GM12878 (cell line): ENCODE measurements at regions not wholly inside any gene's neighbourhood (a gene's known extent, or its start where the extent isn't known, plus 50 kb on each side); places are given as distances from the start of the nearest gene placed in this dataset.

ENCODE experiments used
- ATAC-seq: fragments of 200-7000 bp; cut with Tn5 transposase; 3 replicates; pipeline ENCODE4 v1.9.1; 2020; ENCODE audit warnings: mild to moderate bottlenecking, moderate library complexity
- BruUV-seq: library from RNA; stranded (reverse); fragments of 400-500 nt; replicated peaks from 2 replicates; lab custom pipeline; 2021; lab: Mats Ljungman, UMichigan
- CTCF ChIA-PET: fragments of 300-600 bp; sonication (Branson Sonifier 250); formaldehyde crosslinking; extraction: SDS; loops from one replicate; lab custom pipeline; 2021; ENCODE audit warnings: inconsistent platforms; lab: Yijun Ruan, JAX
- POLR2A ChIA-PET: fragments of 350-600 bp; formaldehyde crosslinking; extraction: SDS; loops from one replicate; lab custom pipeline; 2021; ENCODE audit warnings: inconsistent platforms; lab: Charles Lee
- RAD21 ChIA-PET: fragments of 300-600 bp; sonication (Branson Sonifier 250); formaldehyde crosslinking; loops from one replicate; lab custom pipeline; 2023; ENCODE audit warnings: antibody characterized with exemption; ENCODE audit not compliant: unreplicated experiment; lab: Charles Lee
- SMC1A ChIA-PET: fragments of 300-600 bp; sonication (Branson Sonifier 250); formaldehyde crosslinking; loops from one replicate; lab custom pipeline; 2023; ENCODE audit not compliant: unreplicated experiment, uncharacterized antibody; lab: Charles Lee
- DNase-seq: peaks from one replicate; pipeline ENCODE4 v3.0.0-alpha.2; 2011; ENCODE audit warnings: low read depth, low spot score
- FAIRE-seq: peaks from 3 replicates; lab custom pipeline; 2011; peaks lifted over from hg19 to GRCh38; lab: Jason Lieb, UNC
- H2AFZ ChIP-seq: 2 replicates; pipeline ENCODE4 v1.6.0; 2011; ENCODE audit warnings: low read depth, low read length, control low read depth; ENCODE audit not compliant: control insufficient read depth
- H3K27ac ChIP-seq: 2 replicates; pipeline ENCODE4 v1.5.1; 2011; ENCODE audit warnings: control low read depth; ENCODE audit not compliant: control insufficient read depth, insufficient read depth
- H3K27me3 ChIP-seq, 2 experiments: replicated peaks in 1 of 2; 2 replicates each; pipeline versions ENCODE4 v1.6.0 to v1.6.1; 2011; ENCODE audit warnings: low read length in 1 of 2; ENCODE audit not compliant: control insufficient read depth in 2 of 2, insufficient read depth in 2 of 2
- H3K36me3 ChIP-seq, 2 experiments: 2 replicates each; pipeline ENCODE4 v1.5.1; 2011; ENCODE audit warnings: low read length in 1 of 2; ENCODE audit not compliant: control insufficient read depth in 2 of 2, insufficient read depth in 2 of 2
- H3K4me1 ChIP-seq: 2 replicates; pipeline ENCODE4 v1.6.1; 2011; ENCODE audit warnings: mild to moderate bottlenecking, low read length, moderate library complexity, mixed read lengths; ENCODE audit not compliant: control insufficient read depth, insufficient read depth
- H3K4me2 ChIP-seq: 2 replicates; pipeline ENCODE4 v1.6.0; 2011; ENCODE audit warnings: control low read depth; ENCODE audit not compliant: control insufficient read depth, insufficient read depth
- H3K4me3 ChIP-seq: fragments of 200-600 bp; sonication (generic); 2 replicates; pipeline ENCODE4 v1.5.1; 2016
- H3K79me2 ChIP-seq: 2 replicates; pipeline ENCODE4 v1.6.0; 2011; ENCODE audit warnings: low read length; ENCODE audit not compliant: control insufficient read depth, insufficient read depth
- H3K9ac ChIP-seq: 2 replicates; pipeline ENCODE4 v1.8.0; 2011; ENCODE audit warnings: low read length, control low read depth, mixed read lengths; ENCODE audit not compliant: control insufficient read depth, insufficient read depth
- H3K9me3 ChIP-seq: replicated peaks from 3 replicates; pipeline ENCODE4 v1.5.1; 2011; ENCODE audit warnings: mild to moderate bottlenecking, low read length; ENCODE audit not compliant: control insufficient read depth, insufficient read depth
- H4K20me1 ChIP-seq: 2 replicates; pipeline ENCODE4 v1.6.0; 2011; ENCODE audit not compliant: control insufficient read depth, insufficient read depth
- ASH2L ChIP-seq: fragments of 300-600, 200-600 bp; sonication (generic); IDR thresholded peaks from 2 replicates; pipeline ENCODE4 v1.6.1; 2017; ENCODE audit warnings: low read depth, mild to moderate bottlenecking, borderline replicate concordance
- BCL11A ChIP-seq: IDR thresholded peaks from 2 replicates; pipeline ENCODE4 v1.6.1; 2011; ENCODE audit warnings: low read depth, low read length
- CEBPB ChIP-seq, 2 experiments: fragments of 150-350 bp in 1 of 2; IDR thresholded peaks; 2 replicates each; pipeline ENCODE4 v1.6.1; 2012 to 2014; ENCODE audit warnings: low read depth in 2 of 2, low read length in 2 of 2, borderline replicate concordance in 1 of 2, inconsistent platforms in 1 of 2
- GABPA ChIP-seq: IDR thresholded peaks from 2 replicates; pipeline ENCODE4 v1.6.1; 2014; ENCODE audit warnings: antibody characterized with exemption, low read depth, mild to moderate bottlenecking, inconsistent platforms
- JUND ChIP-seq: IDR thresholded peaks from 2 replicates; pipeline ENCODE4 v1.6.1; 2012; ENCODE audit warnings: low read depth, mild to moderate bottlenecking, low read length, improper control_type of control experiment, moderate library complexity
- MYB ChIP-seq: fragments of 150-350 bp; IDR thresholded peaks from 2 replicates; pipeline ENCODE4 v1.6.1; 2014; ENCODE audit warnings: mild to moderate bottlenecking, low read depth, low read length, borderline replicate concordance
- NFYB ChIP-seq: IDR thresholded peaks from 2 replicates; pipeline ENCODE4 v1.6.1; 2011; ENCODE audit warnings: low read depth, mild to moderate bottlenecking, low read length, improper control_type of control experiment, moderate library complexity; ENCODE audit not compliant: insufficient read depth
- PML ChIP-seq: IDR thresholded peaks from 2 replicates; pipeline ENCODE4 v1.6.1; 2012; ENCODE audit warnings: low read length, inconsistent platforms
- RB1 ChIP-seq: fragments of 450-650 bp; formaldehyde crosslinking; IDR thresholded peaks from 2 replicates; pipeline ENCODE4 v1.6.1; 2017; ENCODE audit warnings: mild to moderate bottlenecking, borderline replicate concordance
- RBBP5 ChIP-seq: fragments of 200-600 bp; sonication (generic); conservative IDR thresholded peaks from 2 replicates; pipeline ENCODE4 v1.6.1; 2016
- SPI1 ChIP-seq: IDR thresholded peaks from 2 replicates; pipeline ENCODE4 v1.6.1; 2011; ENCODE audit warnings: low read depth, mild to moderate bottlenecking, low read length, moderate library complexity, borderline replicate concordance; ENCODE audit not compliant: insufficient read depth
- ZNF207 ChIP-seq: fragments of 450-650 bp; IDR thresholded peaks from 2 replicates; pipeline ENCODE4 v1.6.1; 2014; ENCODE audit warnings: antibody characterized with exemption, mild to moderate bottlenecking, borderline replicate concordance
- WGBS: methylation state at CpG from one replicate; pipeline ENCODE4 v1.1.6; 2016; ENCODE audit warnings: low lambda C conversion rate; ENCODE audit not compliant: insufficient replicate concordance, insufficient coverage; ENCODE audit errors: missing lambda C conversion rate; 5-methylcytosine and 5-hydroxymethylcytosine counted together
- in situ Hi-C: fragments of 300-500 bp; cut with MboI; formaldehyde crosslinking; loops from 9 replicates; pipeline ENCODE4 v1.14.3; 2018; ENCODE audit warnings: mixed read lengths
- intact Hi-C: fragments of 100-400 bp; cut with micrococcal nuclease; formaldehyde crosslinking; loops from one replicate; pipeline ENCODE4 v1.14.2; 2022; ENCODE audit not compliant: unreplicated experiment
- TF ChIP-seq, protein P1 (sequence below): IDR thresholded peaks from 2 replicates; pipeline ENCODE4 v1.6.1; 2011; ENCODE audit warnings: borderline replicate concordance, low read depth, mild to moderate bottlenecking, moderate library complexity, mixed read lengths, low read length; ENCODE audit not compliant: insufficient read depth; ENCODE audit errors: extremely low read length
- TF ChIP-seq, protein P2 (sequence below): IDR thresholded peaks from 2 replicates; pipeline ENCODE4 v1.6.1; 2012; ENCODE audit warnings: improper control_type of control experiment, low read depth, low read length; ENCODE audit not compliant: insufficient replicate concordance
- TF ChIP-seq, protein P3 (sequence below): fragments of 450-650 bp; formaldehyde crosslinking; IDR thresholded peaks from 2 replicates; pipeline ENCODE4 v1.5.0; 2022; ENCODE audit warnings: mild to moderate bottlenecking, missing genetic modification characterization

DNA sequence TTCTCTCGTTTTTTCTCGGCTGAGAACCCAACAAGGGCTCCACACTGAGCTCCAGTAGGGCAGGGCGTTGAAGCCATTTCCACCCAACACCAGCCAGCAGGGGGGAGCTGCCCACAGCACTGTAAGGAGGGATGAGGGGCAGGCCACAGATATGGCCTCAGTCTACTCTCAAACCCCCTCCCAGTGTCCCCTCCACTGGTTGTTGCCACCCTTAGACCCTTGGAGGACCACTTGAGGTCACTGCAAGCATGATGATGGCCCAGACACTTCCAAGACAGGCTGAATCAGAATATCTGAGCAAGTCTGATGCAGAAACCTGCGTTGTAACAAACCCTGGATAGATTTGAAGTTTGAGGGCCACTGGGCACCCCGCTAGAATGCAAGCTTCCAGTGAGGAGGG lies 217.0 kb upstream of the CST7 start (continued):
- TF ChIP-seq CEBPB (IDR thresholded peaks at IDR 0.05; ENCODE audit: borderline replicate concordance in 1 of 2, low read depth in 2 of 2, low read length in 2 of 2) (no peak), JUND (no peak), PML (no peak), RBBP5 (no peak), ASH2L (no peak), BCL11A (no peak), ZNF207 (no peak)
- TF ChIP-seq, protein P1, sequence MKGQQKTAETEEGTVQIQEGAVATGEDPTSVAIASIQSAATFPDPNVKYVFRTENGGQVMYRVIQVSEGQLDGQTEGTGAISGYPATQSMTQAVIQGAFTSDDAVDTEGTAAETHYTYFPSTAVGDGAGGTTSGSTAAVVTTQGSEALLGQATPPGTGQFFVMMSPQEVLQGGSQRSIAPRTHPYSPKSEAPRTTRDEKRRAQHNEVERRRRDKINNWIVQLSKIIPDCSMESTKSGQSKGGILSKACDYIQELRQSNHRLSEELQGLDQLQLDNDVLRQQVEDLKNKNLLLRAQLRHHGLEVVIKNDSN, result no peak

DNA sequence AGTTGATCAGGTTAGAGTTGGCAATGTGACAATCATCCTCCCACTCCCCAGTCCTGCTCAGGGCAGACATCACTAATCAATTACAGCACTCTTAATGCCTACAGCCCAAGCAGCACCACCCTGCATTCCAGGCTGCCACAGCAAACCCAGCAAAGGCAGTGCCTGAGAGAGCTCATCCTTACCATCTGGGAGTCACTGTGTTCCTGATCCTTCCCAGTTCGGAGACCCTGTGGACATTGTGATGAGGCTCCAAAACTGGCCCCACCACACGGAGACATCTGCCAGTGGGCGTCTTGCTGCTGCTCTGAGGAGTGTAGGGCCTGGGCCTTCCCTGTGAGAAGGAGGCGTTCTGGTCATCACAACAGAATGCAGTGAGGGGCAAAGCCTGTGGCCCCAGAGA lies 216.5 kb upstream of the CST7 start:
- Histone ChIP-seq H3K27ac (no peak overlapping the region), H3K4me1 (no peaks in the 10 kb centered on the region), H3K36me3 (no peaks in the 10 kb centered on the region), H3K27me3 (no peaks in the 10 kb centered on the region; a peak in 1 of 4 replicates), H3K9ac (no peak overlapping the region), H2AFZ (no peak overlapping the region), H3K4me2 (no peak overlapping the region), H3K4me3 (no peak overlapping the region), H3K79me2 (no peaks in the 10 kb centered on the region), H3K9me3 (no peaks in the 10 kb centered on the region), H4K20me1 (no peaks in the 10 kb centered on the region)
- 34% methylated on average over 4 of the region's 4 CpGs for WGBS
- no peak for DNase-seq
- CTCF ChIA-PET, result no interaction called here
- POLR2A ChIA-PET, result no interaction called here
- BruUV-seq, result no TSS peak
- intact Hi-C loops (no loop called here), in situ Hi-C loops (no loop called here)
- RAD21 ChIA-PET, result no interaction called here
- no peak for ATAC-seq
- SMC1A ChIA-PET, result no interaction called here
- no peak for FAIRE-seq
- TF ChIP-seq, protein P2, sequence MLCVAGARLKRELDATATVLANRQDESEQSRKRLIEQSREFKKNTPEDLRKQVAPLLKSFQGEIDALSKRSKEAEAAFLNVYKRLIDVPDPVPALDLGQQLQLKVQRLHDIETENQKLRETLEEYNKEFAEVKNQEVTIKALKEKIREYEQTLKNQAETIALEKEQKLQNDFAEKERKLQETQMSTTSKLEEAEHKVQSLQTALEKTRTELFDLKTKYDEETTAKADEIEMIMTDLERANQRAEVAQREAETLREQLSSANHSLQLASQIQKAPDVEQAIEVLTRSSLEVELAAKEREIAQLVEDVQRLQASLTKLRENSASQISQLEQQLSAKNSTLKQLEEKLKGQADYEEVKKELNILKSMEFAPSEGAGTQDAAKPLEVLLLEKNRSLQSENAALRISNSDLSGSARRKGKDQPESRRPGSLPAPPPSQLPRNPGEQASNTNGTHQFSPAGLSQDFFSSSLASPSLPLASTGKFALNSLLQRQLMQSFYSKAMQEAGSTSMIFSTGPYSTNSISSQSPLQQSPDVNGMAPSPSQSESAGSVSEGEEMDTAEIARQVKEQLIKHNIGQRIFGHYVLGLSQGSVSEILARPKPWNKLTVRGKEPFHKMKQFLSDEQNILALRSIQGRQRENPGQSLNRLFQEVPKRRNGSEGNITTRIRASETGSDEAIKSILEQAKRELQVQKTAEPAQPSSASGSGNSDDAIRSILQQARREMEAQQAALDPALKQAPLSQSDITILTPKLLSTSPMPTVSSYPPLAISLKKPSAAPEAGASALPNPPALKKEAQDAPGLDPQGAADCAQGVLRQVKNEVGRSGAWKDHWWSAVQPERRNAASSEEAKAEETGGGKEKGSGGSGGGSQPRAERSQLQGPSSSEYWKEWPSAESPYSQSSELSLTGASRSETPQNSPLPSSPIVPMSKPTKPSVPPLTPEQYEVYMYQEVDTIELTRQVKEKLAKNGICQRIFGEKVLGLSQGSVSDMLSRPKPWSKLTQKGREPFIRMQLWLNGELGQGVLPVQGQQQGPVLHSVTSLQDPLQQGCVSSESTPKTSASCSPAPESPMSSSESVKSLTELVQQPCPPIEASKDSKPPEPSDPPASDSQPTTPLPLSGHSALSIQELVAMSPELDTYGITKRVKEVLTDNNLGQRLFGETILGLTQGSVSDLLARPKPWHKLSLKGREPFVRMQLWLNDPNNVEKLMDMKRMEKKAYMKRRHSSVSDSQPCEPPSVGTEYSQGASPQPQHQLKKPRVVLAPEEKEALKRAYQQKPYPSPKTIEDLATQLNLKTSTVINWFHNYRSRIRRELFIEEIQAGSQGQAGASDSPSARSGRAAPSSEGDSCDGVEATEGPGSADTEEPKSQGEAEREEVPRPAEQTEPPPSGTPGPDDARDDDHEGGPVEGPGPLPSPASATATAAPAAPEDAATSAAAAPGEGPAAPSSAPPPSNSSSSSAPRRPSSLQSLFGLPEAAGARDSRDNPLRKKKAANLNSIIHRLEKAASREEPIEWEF, result no peak
- TF ChIP-seq, protein P3, sequence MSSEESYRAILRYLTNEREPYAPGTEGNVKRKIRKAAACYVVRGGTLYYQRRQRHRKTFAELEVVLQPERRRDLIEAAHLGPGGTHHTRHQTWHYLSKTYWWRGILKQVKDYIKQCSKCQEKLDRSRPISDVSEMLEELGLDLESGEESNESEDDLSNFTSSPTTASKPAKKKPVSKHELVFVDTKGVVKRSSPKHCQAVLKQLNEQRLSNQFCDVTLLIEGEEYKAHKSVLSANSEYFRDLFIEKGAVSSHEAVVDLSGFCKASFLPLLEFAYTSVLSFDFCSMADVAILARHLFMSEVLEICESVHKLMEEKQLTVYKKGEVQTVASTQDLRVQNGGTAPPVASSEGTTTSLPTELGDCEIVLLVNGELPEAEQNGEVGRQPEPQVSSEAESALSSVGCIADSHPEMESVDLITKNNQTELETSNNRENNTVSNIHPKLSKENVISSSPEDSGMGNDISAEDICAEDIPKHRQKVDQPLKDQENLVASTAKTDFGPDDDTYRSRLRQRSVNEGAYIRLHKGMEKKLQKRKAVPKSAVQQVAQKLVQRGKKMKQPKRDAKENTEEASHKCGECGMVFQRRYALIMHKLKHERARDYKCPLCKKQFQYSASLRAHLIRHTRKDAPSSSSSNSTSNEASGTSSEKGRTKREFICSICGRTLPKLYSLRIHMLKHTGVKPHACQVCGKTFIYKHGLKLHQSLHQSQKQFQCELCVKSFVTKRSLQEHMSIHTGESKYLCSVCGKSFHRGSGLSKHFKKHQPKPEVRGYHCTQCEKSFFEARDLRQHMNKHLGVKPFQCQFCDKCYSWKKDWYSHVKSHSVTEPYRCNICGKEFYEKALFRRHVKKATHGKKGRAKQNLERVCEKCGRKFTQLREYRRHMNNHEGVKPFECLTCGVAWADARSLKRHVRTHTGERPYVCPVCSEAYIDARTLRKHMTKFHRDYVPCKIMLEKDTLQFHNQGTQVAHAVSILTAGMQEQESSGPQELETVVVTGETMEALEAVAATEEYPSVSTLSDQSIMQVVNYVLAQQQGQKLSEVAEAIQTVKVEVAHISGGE, result no peak
- TF ChIP-seq NFYB (no peak), RB1 (no peak), SPI1 (no peak), MYB (no peak), GABPA (no peak)
